ENCODE measurements at regions not wholly inside any gene's neighbourhood (a gene's known extent, or its start where the extent isn't known, plus 50 kb on each side); places are given as distances from the start of the nearest gene placed in this dataset.
A peak's percentile ranks its signal among the peaks of the same experiment; 100 is the strongest.

- TF ChIP-seq POLR2A (IDR thresholded peaks at IDR 0.05) (no peak), POLR2AphosphoS5 (IDR thresholded peaks at IDR 0.05) (no peak), CTCF (IDR thresholded peaks at IDR 0.05) (no peak)
- no peak overlapping the region for H3K4me3 ChIP-seq
- intact Hi-C loops (cut with DNase I; ENCODE audit: low total_unique reads), result no loop called here
- H3K27me3 ChIP-seq, result no peaks in the 10 kb centered on the region
- H3K36me3 ChIP-seq, result no peaks in the 10 kb centered on the region
- H3K4me1 ChIP-seq, result no peaks in the 10 kb centered on the region
- DNase-seq (ENCODE audit: low spot score in 2 of 2), result no peak
- H3K9me3 ChIP-seq, result no peaks in the 10 kb centered on the region
- no peak overlapping the region for H3K27ac ChIP-seq
Measured at GRCh38 chr18:45241982-45242565, 373.2 kb upstream of the SLC14A2 start.

GRCh38 chr18:45243340-45244110, 371.8 kb upstream of the SLC14A2 start:
- Histone ChIP-seq H3K4me1 (no peaks in the 10 kb centered on the region), H3K27ac (no peak overlapping the region), H3K9me3 (no peaks in the 10 kb centered on the region), H3K36me3 (no peaks in the 10 kb centered on the region), H3K27me3 (no peaks in the 10 kb centered on the region), H3K4me3 (no peak overlapping the region)
- TF ChIP-seq CTCF (IDR thresholded peaks at IDR 0.05) (no peak), POLR2AphosphoS5 (IDR thresholded peaks at IDR 0.05) (no peak), POLR2A (IDR thresholded peaks at IDR 0.05) (no peak)
- DNase-seq (ENCODE audit: low spot score in 2 of 2), result no peak
- intact Hi-C loops (cut with DNase I; ENCODE audit: low total_unique reads), result no loop called here

GRCh38 chr18:45245091-45245511, 370.2 kb upstream of the SLC14A2 start:
- Histone ChIP-seq H3K27me3 (no peaks in the 10 kb centered on the region), H3K27ac (no peak overlapping the region), H3K9me3 (no peaks in the 10 kb centered on the region), H3K36me3 (no peaks in the 10 kb centered on the region), H3K4me3 (no peak overlapping the region), H3K4me1 (no peaks in the 10 kb centered on the region)
- intact Hi-C loops (cut with DNase I; ENCODE audit: low total_unique reads), result no loop called here
- no peak for DNase-seq (ENCODE audit: low spot score in 2 of 2)
- no peak for TF ChIP-seq CTCF (IDR thresholded peaks at IDR 0.05)
- TF ChIP-seq POLR2A (IDR thresholded peaks at IDR 0.05), result no peak
- no peak for TF ChIP-seq POLR2AphosphoS5 (IDR thresholded peaks at IDR 0.05)

GRCh38 chr18:45248240-45248903, 366.9 kb upstream of the SLC14A2 start:
- Histone ChIP-seq H3K9me3 (no peaks in the 10 kb centered on the region), H3K4me3 (no peak overlapping the region), H3K27me3 (no peaks in the 10 kb centered on the region), H3K4me1 (no peaks in the 10 kb centered on the region), H3K27ac (peak overlapping the region in 1 of 2 donors; percentile 85), H3K36me3 (no peaks in the 10 kb centered on the region)
- intact Hi-C loops (cut with DNase I; ENCODE audit: low total_unique reads), result no loop called here
- TF ChIP-seq POLR2A (IDR thresholded peaks at IDR 0.05), result no peak
- TF ChIP-seq POLR2AphosphoS5 (IDR thresholded peaks at IDR 0.05), result peak in 1 of 3 donors; percentile 36
- DNase-seq (ENCODE audit: low spot score in 2 of 2), result no peak

- Histone ChIP-seq H3K9me3 (no peaks in the 10 kb centered on the region), H3K4me3 (no peak overlapping the region), H3K4me1 (no peaks in the 10 kb centered on the region), H3K27ac (peak overlapping the region in 1 of 2 donors; percentile 65), H3K36me3 (no peaks in the 10 kb centered on the region), H3K27me3 (no peaks in the 10 kb centered on the region)
- no peak for DNase-seq (ENCODE audit: low spot score in 2 of 2)
- intact Hi-C loops (cut with DNase I; ENCODE audit: low total_unique reads), result no loop called here
- TF ChIP-seq POLR2AphosphoS5 (IDR thresholded peaks at IDR 0.05), result no peak
- TF ChIP-seq POLR2A (IDR thresholded peaks at IDR 0.05), result no peak
- no peak for TF ChIP-seq CTCF (IDR thresholded peaks at IDR 0.05)
Measured at GRCh38 chr18:45249246-45249661, 366.0 kb upstream of the SLC14A2 start.

Data from breast epithelium (tissue), 4 donors.